Natural killer cell (primary cell): ENCODE measurements at regions not wholly inside any gene's neighbourhood (a gene's known extent, or its start where the extent isn't known, plus 50 kb on each side); places are given as distances from the start of the nearest gene placed in this dataset.

ENCODE experiments used
- ATAC-seq, 3 donors: fragments of 150-1000 bp in 2 of 3; fragments of 200-7000 bp in 1 of 3; cut with Tn5 transposase; 1 replicate in 1 of 3; 2 replicates in 2 of 3; pipeline ENCODE4 v1.10.0; 2021; ENCODE audit warnings: mild to moderate bottlenecking in 2 of 3, moderate library complexity in 2 of 3
- DNase-seq, 2 donors: peaks; one replicate each; pipeline versions ENCODE4 v3.0.0 to v3.0.0-alpha.2; 2013 to 2021; ENCODE audit warnings: mixed read lengths in 1 of 2
- H3K27ac ChIP-seq: one replicate; pipeline ENCODE4 v1.5.1; 2013; ENCODE audit warnings: mild to moderate bottlenecking, low read length
- H3K27me3 ChIP-seq: one replicate; pipeline ENCODE4 v1.6.1; 2013; ENCODE audit warnings: low read length; ENCODE audit not compliant: control insufficient read depth, insufficient read depth
- H3K36me3 ChIP-seq: one replicate; pipeline ENCODE4 v1.6.1; 2013; ENCODE audit warnings: low read length; ENCODE audit not compliant: control insufficient read depth, insufficient read depth
- H3K4me1 ChIP-seq: one replicate; pipeline ENCODE4 v1.6.1; 2013; ENCODE audit warnings: low read length; ENCODE audit not compliant: control insufficient read depth, insufficient read depth
- H3K4me3 ChIP-seq: one replicate; pipeline ENCODE4 v1.5.1; 2013; ENCODE audit warnings: low read length
- H3K9me3 ChIP-seq: one replicate; pipeline ENCODE4 v1.6.1; 2013; ENCODE audit warnings: low read length; ENCODE audit not compliant: control insufficient read depth, insufficient read depth
- H3K27ac Mint-ChIP-seq, 2 donors: one replicate each; pipeline ENCODE4 v1.8.0; 2022; ENCODE audit warnings: mild to moderate bottlenecking in 2 of 2, mixed read lengths in 2 of 2, moderate library complexity in 1 of 2
- H3K27me3 Mint-ChIP-seq, 2 donors: one replicate each; pipeline ENCODE4 v1.8.0; 2022; ENCODE audit warnings: low read depth in 2 of 2, mixed read lengths in 2 of 2
- H3K36me3 Mint-ChIP-seq: one replicate; pipeline ENCODE4 v1.8.0; 2022; ENCODE audit warnings: mixed read lengths
- H3K4me1 Mint-ChIP-seq, 2 donors: one replicate each; pipeline ENCODE4 v1.8.0; 2022; ENCODE audit warnings: mixed read lengths in 2 of 2
- H3K4me3 Mint-ChIP-seq: one replicate; pipeline ENCODE4 v1.8.0; 2022; ENCODE audit warnings: mild to moderate bottlenecking, moderate library complexity, mixed read lengths
- H3K9me3 Mint-ChIP-seq, 2 donors: one replicate each; pipeline ENCODE4 v1.8.0; 2022; ENCODE audit warnings: mixed read lengths in 2 of 2
- CTCF ChIP-seq: fragments of 200-600 bp; IDR thresholded peaks from one replicate; pipeline ENCODE4 v1.8.0; 2022; ENCODE audit warnings: antibody characterized with exemption
- WGBS: methylation state at CpG from one replicate; pipeline ENCODE4 v1.1.7; 2013; ENCODE audit warnings: missing lambda C conversion rate; ENCODE audit not compliant: insufficient coverage; 5-methylcytosine and 5-hydroxymethylcytosine counted together
- intact Hi-C: fragments of 100-400 bp; cut with micrococcal nuclease; formaldehyde crosslinking; loops from one replicate; pipeline ENCODE4 v1.14.2; 2022

GRCh38 chr14:34067587-34067986, 116.7 kb upstream of the EGLN3 start:
- Mint-ChIP-seq H3K4me3 (no peak overlapping the region), H3K9me3 (peaks cover 4 to 6% of the 10 kb centered on the region in 2 donors), H3K27me3 (peaks cover 0 to 7% of the 10 kb centered on the region in 2 donors), H3K4me1 (no peaks in the 10 kb centered on the region), H3K36me3 (no peaks in the 10 kb centered on the region), H3K27ac (no peak overlapping the region)
- DNase-seq (no peak), ATAC-seq (no peak)
- no peaks in the 10 kb centered on the region for H3K9me3 ChIP-seq
- WGBS, result 87% methylated on average over 3 of the region's 3 CpGs
- no peaks in the 10 kb centered on the region for H3K36me3 ChIP-seq
- no peaks in the 10 kb centered on the region for H3K4me1 ChIP-seq
- H3K4me3 ChIP-seq, result no peak overlapping the region
- intact Hi-C loops, result no loop called here
- no peak for TF ChIP-seq CTCF
- no peak overlapping the region for H3K27ac ChIP-seq
- no peaks in the 10 kb centered on the region for H3K27me3 ChIP-seq

GRCh38 chr14:34065690-34066391, 115.0 kb upstream of the EGLN3 start:
- Mint-ChIP-seq H3K9me3 (no peaks in the 10 kb centered on the region), H3K27ac (no peak overlapping the region), H3K27me3 (peaks cover 9 to 15% of the 10 kb centered on the region in 2 donors), H3K4me1 (peaks cover 0 to 4% of the 10 kb centered on the region in 2 donors), H3K36me3 (no peaks in the 10 kb centered on the region), H3K4me3 (no peak overlapping the region)
- Histone ChIP-seq H3K27me3 (no peaks in the 10 kb centered on the region), H3K4me1 (peaks cover 1% of the 10 kb centered on the region), H3K27ac (no peak overlapping the region), H3K36me3 (no peaks in the 10 kb centered on the region), H3K9me3 (no peaks in the 10 kb centered on the region), H3K4me3 (no peak overlapping the region)
- intact Hi-C loops, result no loop called here
- no peak for ATAC-seq
- TF ChIP-seq CTCF, result no peak
- 95% methylated on average over 3 of the region's 4 CpGs for WGBS
- DNase-seq, result no peak

DNA sequence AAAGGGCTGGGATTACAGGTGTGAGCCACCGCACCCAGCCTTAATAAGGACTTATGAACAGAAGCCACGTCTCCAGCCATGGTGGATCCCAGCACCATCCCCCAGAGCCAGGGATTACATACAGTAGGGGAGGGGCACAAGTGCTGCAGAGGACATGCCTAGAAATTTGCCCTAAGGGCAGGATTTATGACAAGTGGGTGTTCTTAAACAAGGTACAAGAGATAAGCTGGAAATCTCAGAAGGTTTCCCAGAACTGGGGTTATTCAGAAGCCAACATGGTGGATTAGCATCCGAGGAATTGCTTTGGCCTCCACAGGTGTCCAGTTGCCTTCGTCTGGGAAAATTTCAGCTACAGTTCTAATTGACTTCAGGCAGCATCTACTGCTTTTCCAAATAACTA, 114.4 kb upstream of the EGLN3 start:
- Mint-ChIP-seq H3K4me3 (no peak overlapping the region), H3K9me3 (no peaks in the 10 kb centered on the region)
- H3K4me3 ChIP-seq, result no peak overlapping the region

More for the DNA sequence above, 114.4 kb upstream of the EGLN3 start:
- no peak for DNase-seq
- Histone ChIP-seq H3K27ac (no peak overlapping the region), H3K9me3 (no peaks in the 10 kb centered on the region), H3K36me3 (no peaks in the 10 kb centered on the region), H3K4me1 (peaks cover 7% of the 10 kb centered on the region), H3K27me3 (no peaks in the 10 kb centered on the region)
- WGBS, result 90% methylated on average over 4 of the region's 4 CpGs
- TF ChIP-seq CTCF, result no peak
- Mint-ChIP-seq H3K27me3 (peaks cover 13 to 16% of the 10 kb centered on the region in 2 donors), H3K4me1 (peaks cover 6 to 10% of the 10 kb centered on the region in 2 donors), H3K27ac (no peak overlapping the region), H3K36me3 (no peaks in the 10 kb centered on the region)
- intact Hi-C loops, result no loop called here
- no peak for ATAC-seq
